C4-2B (cell line): ENCODE measurements at regions not wholly inside any gene's neighbourhood (a gene's known extent, or its start where the extent isn't known, plus 50 kb on each side); places are given as distances from the start of the nearest gene placed in this dataset.
A peak's percentile ranks its signal among the peaks of the same experiment; 100 is the strongest.
"Not testable (repeated sequence)": the region's sequence is repeated elsewhere in the genome, so short reads cannot be mapped to it uniquely, and the experiment has no call there.

Experiments
- H3K27ac ChIP-seq: fragments of 450-650 bp; 2 replicates; pipeline ENCODE4 v1.5.1; 2017
- ZFX ChIP-seq: fragments of 450-650 bp; IDR thresholded peaks from 2 replicates; pipeline ENCODE4 v1.6.1; 2017
- TF ChIP-seq, protein P1 (sequence below): fragments of 450-650 bp; conservative IDR thresholded peaks from 2 replicates; pipeline ENCODE4 v1.5.1; 2017; ENCODE audit warnings: mild to moderate bottlenecking

DNA sequence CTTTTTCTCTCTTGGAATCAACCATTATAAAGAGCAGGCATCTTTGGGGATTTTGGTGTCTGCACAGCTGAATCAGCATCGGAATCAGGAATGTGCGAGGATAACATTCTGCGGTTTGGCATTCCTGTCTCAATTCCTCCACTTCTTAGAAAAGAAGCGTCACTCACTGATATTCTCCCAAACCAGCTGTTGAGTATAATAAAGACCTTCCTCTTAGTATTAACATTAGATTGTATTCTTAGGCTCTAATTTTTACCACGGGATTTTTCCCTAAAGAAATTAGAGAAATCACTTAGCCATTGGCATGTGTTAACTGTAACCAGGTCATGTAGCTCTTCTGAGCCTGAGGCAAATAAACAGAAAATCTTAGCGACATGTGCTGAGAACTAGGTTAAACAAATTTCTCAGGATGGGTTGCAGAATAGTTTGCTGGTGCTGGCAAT is 128.7 kb downstream of the TMX1 start:
- TF ChIP-seq, protein P1, sequence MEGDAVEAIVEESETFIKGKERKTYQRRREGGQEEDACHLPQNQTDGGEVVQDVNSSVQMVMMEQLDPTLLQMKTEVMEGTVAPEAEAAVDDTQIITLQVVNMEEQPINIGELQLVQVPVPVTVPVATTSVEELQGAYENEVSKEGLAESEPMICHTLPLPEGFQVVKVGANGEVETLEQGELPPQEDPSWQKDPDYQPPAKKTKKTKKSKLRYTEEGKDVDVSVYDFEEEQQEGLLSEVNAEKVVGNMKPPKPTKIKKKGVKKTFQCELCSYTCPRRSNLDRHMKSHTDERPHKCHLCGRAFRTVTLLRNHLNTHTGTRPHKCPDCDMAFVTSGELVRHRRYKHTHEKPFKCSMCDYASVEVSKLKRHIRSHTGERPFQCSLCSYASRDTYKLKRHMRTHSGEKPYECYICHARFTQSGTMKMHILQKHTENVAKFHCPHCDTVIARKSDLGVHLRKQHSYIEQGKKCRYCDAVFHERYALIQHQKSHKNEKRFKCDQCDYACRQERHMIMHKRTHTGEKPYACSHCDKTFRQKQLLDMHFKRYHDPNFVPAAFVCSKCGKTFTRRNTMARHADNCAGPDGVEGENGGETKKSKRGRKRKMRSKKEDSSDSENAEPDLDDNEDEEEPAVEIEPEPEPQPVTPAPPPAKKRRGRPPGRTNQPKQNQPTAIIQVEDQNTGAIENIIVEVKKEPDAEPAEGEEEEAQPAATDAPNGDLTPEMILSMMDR, result no peak
- TF ChIP-seq ZFX, result no peak
- no peak overlapping the region for H3K27ac ChIP-seq

- H3K27ac ChIP-seq, result no peak overlapping the region
- TF ChIP-seq ZFX, result no peak
- TF ChIP-seq, protein P1, result peak; percentile 74
Measured at GRCh38 chr14:51369814-51370213, 129.8 kb downstream of the TMX1 start.

GRCh38 chr14:51370758-51371386 is 130.8 kb downstream of the TMX1 start:
- H3K27ac ChIP-seq, result no peak overlapping the region
- TF ChIP-seq, protein P1, result no peak
- TF ChIP-seq ZFX, result no peak

- H3K27ac ChIP-seq, result not testable (repeated sequence)
Measured at GRCh38 chr14:51377186-51377585, 137.1 kb downstream of the TMX1 start.

- no peak overlapping the region for H3K27ac ChIP-seq
- TF ChIP-seq, protein P1, result no peak
- no peak for TF ChIP-seq ZFX
Measured at GRCh38 chr14:51382506-51382905, 142.5 kb downstream of the TMX1 start.

GRCh38 chr14:51386411-51386810 is 146.4 kb downstream of the TMX1 start:
- H3K27ac ChIP-seq, result no peak overlapping the region
- TF ChIP-seq, protein P1, result no peak
- TF ChIP-seq ZFX, result no peak

GRCh38 chr14:51386983-51387735 is 147.1 kb downstream of the TMX1 start:
- TF ChIP-seq, protein P1, result no peak
- TF ChIP-seq ZFX, result no peak
- H3K27ac ChIP-seq, result no peak overlapping the region
